ENCODE measurements at regions not wholly inside any gene's neighbourhood (a gene's known extent, or its start where the extent isn't known, plus 50 kb on each side); places are given as distances from the start of the nearest gene placed in this dataset.

GRCh38 chr14:49992448-49992847 lies 99.6 kb downstream of the ARF6 start:
- DNase-seq (ENCODE audit: extremely low spot score in 2 of 2) = no peak
- intact Hi-C loops (cut with DNase I) = no loop called here
- Histone ChIP-seq H3K27ac (no peak overlapping the region), H3K4me3 (no peak overlapping the region), H3K36me3 (no peaks in the 10 kb centered on the region), H3K4me1 (no peaks in the 10 kb centered on the region), H3K9me3 (no peaks in the 10 kb centered on the region), H3K27me3 (no peaks in the 10 kb centered on the region)
- no peak for TF ChIP-seq POLR2A (IDR thresholded peaks at IDR 0.05)
- TF ChIP-seq, protein P1, sequence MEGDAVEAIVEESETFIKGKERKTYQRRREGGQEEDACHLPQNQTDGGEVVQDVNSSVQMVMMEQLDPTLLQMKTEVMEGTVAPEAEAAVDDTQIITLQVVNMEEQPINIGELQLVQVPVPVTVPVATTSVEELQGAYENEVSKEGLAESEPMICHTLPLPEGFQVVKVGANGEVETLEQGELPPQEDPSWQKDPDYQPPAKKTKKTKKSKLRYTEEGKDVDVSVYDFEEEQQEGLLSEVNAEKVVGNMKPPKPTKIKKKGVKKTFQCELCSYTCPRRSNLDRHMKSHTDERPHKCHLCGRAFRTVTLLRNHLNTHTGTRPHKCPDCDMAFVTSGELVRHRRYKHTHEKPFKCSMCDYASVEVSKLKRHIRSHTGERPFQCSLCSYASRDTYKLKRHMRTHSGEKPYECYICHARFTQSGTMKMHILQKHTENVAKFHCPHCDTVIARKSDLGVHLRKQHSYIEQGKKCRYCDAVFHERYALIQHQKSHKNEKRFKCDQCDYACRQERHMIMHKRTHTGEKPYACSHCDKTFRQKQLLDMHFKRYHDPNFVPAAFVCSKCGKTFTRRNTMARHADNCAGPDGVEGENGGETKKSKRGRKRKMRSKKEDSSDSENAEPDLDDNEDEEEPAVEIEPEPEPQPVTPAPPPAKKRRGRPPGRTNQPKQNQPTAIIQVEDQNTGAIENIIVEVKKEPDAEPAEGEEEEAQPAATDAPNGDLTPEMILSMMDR (IDR thresholded peaks at IDR 0.05) = no peak
- TF ChIP-seq POLR2AphosphoS5 (IDR thresholded peaks at IDR 0.05; ENCODE audit: insufficient read depth in 1 of 2, low read depth in 1 of 2) = no peak

GRCh38 chr14:49992901-49993339 lies 100.0 kb downstream of the ARF6 start:
- peaks cover 1% of the 10 kb centered on the region for H3K4me1 ChIP-seq
- no peak for DNase-seq (ENCODE audit: extremely low spot score in 2 of 2)
- H3K27me3 ChIP-seq = no peaks in the 10 kb centered on the region
- intact Hi-C loops (cut with DNase I) = no loop called here
- no peak overlapping the region for H3K4me3 ChIP-seq
- no peaks in the 10 kb centered on the region for H3K9me3 ChIP-seq
- H3K36me3 ChIP-seq = no peaks in the 10 kb centered on the region
- TF ChIP-seq POLR2A (IDR thresholded peaks at IDR 0.05) (no peak), POLR2AphosphoS5 (IDR thresholded peaks at IDR 0.05; ENCODE audit: insufficient read depth in 1 of 2, low read depth in 1 of 2) (peak in 1 of 2 donors; percentile 21)
- TF ChIP-seq, protein P1 (IDR thresholded peaks at IDR 0.05) = no peak
- no peak overlapping the region for H3K27ac ChIP-seq

DNA sequence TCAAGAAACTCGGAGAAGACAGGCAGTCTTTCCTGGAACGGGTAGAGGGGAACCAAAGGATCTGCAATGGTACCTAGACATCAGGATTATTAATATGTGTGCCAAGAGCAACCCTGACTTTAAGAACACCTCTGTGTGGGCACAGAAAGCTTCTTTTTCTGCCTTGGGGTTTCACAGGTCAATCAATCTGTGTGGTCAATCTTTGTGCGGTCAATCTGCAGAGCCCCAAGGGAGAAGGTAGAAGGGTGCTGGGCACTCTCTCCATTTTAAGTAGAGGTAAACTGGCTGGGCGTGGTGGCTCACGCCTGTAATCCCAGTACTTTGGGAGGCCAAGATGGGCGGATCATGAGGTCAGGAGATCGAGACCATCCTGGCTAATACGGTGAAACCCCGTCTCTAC lies 100.7 kb downstream of the ARF6 start:
- Histone ChIP-seq H3K27ac (no peak overlapping the region), H3K9me3 (no peaks in the 10 kb centered on the region), H3K4me1 (peaks cover 8% of the 10 kb centered on the region), H3K4me3 (no peak overlapping the region), H3K36me3 (no peaks in the 10 kb centered on the region), H3K27me3 (no peaks in the 10 kb centered on the region)
- DNase-seq (ENCODE audit: extremely low spot score in 2 of 2) = no peak
- no peak for TF ChIP-seq POLR2A (IDR thresholded peaks at IDR 0.05)
- TF ChIP-seq, protein P1 (IDR thresholded peaks at IDR 0.05) = no peak
- intact Hi-C loops (cut with DNase I) = no loop called here

DNA sequence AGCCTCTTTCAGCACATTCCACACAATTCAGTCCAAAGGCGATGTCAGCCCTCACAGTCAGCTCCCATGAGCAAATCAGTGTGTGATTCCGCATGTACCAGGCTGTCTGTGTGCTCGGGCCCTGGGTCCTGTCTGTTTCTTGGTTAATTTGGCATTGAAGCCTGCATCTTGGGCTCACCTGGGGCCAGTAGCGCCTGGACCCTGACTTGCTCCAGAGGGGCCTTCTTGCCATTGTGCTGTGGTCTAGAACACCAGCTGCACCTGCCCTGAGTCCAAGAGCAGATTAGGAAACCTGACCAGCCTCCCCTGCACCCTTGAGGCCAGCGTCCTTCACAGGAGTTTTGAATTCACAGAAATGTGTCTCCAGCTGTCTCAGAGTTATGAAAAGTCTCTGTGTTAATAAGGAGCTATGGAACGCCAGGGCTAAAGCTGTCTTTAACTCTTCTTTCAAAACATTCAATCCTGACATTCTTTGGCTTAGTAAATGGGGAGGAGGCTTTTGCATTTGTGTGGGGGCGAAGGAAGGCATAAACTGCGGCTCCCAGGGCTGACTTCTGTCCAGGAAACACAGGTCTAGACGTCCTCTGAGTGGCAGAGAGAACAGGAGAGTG lies 102.2 kb downstream of the ARF6 start:
- intact Hi-C loops (cut with DNase I) = no loop called here
- H3K4me1 ChIP-seq = peaks cover 23% of the 10 kb centered on the region
- no peak for DNase-seq (ENCODE audit: extremely low spot score in 2 of 2)
- no peak for TF ChIP-seq POLR2A (IDR thresholded peaks at IDR 0.05)
- TF ChIP-seq POLR2AphosphoS5 (IDR thresholded peaks at IDR 0.05; ENCODE audit: insufficient read depth in 1 of 2, low read depth in 1 of 2) = no peak
- TF ChIP-seq, protein P1 (IDR thresholded peaks at IDR 0.05) = no peak
- H3K4me3 ChIP-seq = no peak overlapping the region
- H3K36me3 ChIP-seq = no peaks in the 10 kb centered on the region
- no peaks in the 10 kb centered on the region for H3K9me3 ChIP-seq
- no peak overlapping the region for H3K27ac ChIP-seq
- H3K27me3 ChIP-seq = no peaks in the 10 kb centered on the region

- no peaks in the 10 kb centered on the region for H3K36me3 ChIP-seq
- DNase-seq (ENCODE audit: extremely low spot score in 2 of 2) = no peak
- no peak overlapping the region for H3K4me3 ChIP-seq
- H3K27ac ChIP-seq = peak overlapping the region; percentile 92
- TF ChIP-seq POLR2A (IDR thresholded peaks at IDR 0.05) (no peak), POLR2AphosphoS5 (IDR thresholded peaks at IDR 0.05; ENCODE audit: insufficient read depth in 1 of 2, low read depth in 1 of 2) (no peak)
- TF ChIP-seq, protein P1 (IDR thresholded peaks at IDR 0.05) = no peak
- H3K4me1 ChIP-seq = peaks cover 52% of the 10 kb centered on the region
- intact Hi-C loops (cut with DNase I) = no loop called here
- no peaks in the 10 kb centered on the region for H3K9me3 ChIP-seq
- no peaks in the 10 kb centered on the region for H3K27me3 ChIP-seq
These were observed 105.1 kb downstream of the ARF6 start for GRCh38 chr14:49997991-49998390.

All from vagina (tissue), 2 donors.